ENCODE measurements at regions not wholly inside any gene's neighbourhood (a gene's known extent, or its start where the extent isn't known, plus 50 kb on each side); places are given as distances from the start of the nearest gene placed in this dataset.

DNA sequence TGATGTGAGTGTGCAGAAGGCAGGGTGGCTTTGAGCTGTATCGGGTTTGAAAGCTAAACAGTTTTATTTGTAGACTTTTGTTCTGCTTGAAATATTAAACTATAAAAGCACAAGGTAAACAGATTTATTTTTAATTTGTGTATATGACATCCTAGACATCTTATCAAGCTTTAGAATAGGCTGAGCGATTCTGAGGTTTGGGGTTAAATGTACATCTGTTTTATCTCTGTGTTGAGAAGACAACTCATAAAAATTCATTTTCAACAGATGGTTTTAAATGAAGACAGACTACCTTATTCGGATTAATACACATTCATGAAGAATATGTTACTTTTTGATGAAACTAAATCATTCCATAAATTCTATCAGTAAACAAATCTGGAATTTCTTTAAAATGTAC lies 368.8 kb downstream of the RPRM start:
- WGBS = 91% methylated on average over 3 of the region's 3 CpGs
- Histone ChIP-seq H3K4me1 (ENCODE audit: control insufficient read depth in 2 of 2, insufficient read depth in 2 of 2, low read length in 2 of 2) (no peaks in the 10 kb centered on the region), H3K4me3 (ENCODE audit: low read length in 2 of 2) (no peak overlapping the region), H3K36me3 (ENCODE audit: control insufficient read depth in 2 of 2, insufficient read depth in 2 of 2, low read length in 1 of 2) (no peaks in the 10 kb centered on the region), H3K9me3 (ENCODE audit: control insufficient read depth in 2 of 2, insufficient read depth in 1 of 2, low read length in 1 of 2) (no peaks in the 10 kb centered on the region), H3K27me3 (ENCODE audit: control insufficient read depth in 2 of 2, insufficient read depth in 1 of 2, low read length in 1 of 2) (no peaks in the 10 kb centered on the region), H3K27ac (ENCODE audit: low read depth in 1 of 2, low read length in 1 of 2) (no peak overlapping the region)
- DNase-seq (ENCODE audit: low read depth in 6 of 9, low spot score in 9 of 9) = no peak

DNA sequence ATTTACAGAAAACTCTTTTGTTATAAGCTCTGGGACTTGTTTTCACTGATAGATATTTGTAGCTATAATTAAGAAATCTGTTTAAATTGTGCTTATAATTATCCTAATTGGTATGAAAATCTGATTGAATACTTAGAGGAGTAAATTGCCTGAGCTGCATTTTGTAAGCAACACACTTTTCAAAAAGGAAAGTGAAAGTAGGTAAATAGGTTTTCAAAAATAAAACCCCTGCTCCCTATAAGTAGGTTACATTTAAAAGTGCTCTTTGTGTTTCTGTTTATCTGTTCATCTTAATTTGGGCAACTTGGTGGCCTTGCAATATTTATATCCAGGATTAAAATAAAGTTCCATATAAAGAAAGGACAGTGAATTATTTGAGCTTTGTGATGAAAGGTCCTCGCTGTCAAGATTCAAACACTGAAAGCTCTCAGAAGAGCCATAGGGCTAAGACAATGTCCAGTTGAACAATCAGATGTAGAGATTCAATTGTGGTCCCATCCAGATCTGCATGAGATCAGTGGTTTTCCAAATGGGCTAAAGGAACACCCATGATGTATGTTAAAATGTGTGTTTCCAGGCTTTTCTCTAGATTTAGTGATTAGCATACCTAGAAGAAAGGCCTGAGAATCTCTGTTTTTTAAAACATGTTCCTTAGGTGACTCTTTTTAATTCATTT lies 371.6 kb downstream of the RPRM start:
- Histone ChIP-seq H3K4me3 (ENCODE audit: low read length in 2 of 2) (no peak overlapping the region), H3K27ac (ENCODE audit: low read depth in 1 of 2, low read length in 1 of 2) (no peak overlapping the region), H3K27me3 (ENCODE audit: control insufficient read depth in 2 of 2, insufficient read depth in 1 of 2, low read length in 1 of 2) (no peaks in the 10 kb centered on the region), H3K9me3 (ENCODE audit: control insufficient read depth in 2 of 2, insufficient read depth in 1 of 2, low read length in 1 of 2) (no peaks in the 10 kb centered on the region), H3K36me3 (ENCODE audit: control insufficient read depth in 2 of 2, insufficient read depth in 2 of 2, low read length in 1 of 2) (no peaks in the 10 kb centered on the region), H3K4me1 (ENCODE audit: control insufficient read depth in 2 of 2, insufficient read depth in 2 of 2, low read length in 2 of 2) (no peaks in the 10 kb centered on the region)
- 88% methylated on average over 1 of the region's 1 CpG for WGBS
- no peak for DNase-seq (ENCODE audit: low read depth in 6 of 9, low spot score in 9 of 9)

DNA sequence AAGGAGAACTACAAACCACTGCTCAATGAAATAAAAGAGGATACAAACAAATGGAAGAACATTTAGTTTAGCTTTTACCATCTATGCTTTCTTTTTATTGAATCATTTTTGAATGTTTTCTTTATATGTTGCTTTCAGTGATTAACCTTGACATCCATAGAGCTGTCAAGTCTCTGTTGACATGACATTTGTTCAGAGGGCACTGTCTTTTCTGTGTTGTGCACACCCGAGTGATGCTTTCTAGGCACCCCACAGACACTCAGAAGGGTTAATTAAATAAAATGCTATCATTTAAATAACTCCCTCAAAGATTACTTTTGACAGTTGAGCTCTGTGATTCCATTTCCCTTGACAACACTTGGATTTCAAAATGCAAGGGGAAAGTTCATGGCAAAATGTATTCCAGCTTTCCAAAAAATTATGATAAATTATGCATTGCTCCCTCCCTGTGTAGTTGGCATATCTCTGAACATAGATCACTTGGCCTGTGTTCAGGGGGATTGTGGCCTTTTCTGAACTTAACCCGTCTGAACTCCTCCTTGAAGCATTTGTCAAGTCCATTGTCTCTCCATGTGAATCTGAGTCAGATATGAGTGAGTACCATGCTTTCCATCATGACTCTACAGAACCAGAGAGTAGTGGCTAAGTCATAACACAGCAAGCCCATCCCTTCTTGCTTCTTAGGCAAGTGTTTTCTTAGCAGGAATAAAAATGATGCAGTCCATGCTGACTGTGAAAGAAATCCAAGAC lies 372.6 kb downstream of the RPRM start:
- H3K27me3 ChIP-seq (ENCODE audit: control insufficient read depth in 2 of 2, insufficient read depth in 1 of 2, low read length in 1 of 2) = no peaks in the 10 kb centered on the region
- no peaks in the 10 kb centered on the region for H3K36me3 ChIP-seq (ENCODE audit: control insufficient read depth in 2 of 2, insufficient read depth in 2 of 2, low read length in 1 of 2)
- H3K4me1 ChIP-seq (ENCODE audit: control insufficient read depth in 2 of 2, insufficient read depth in 2 of 2, low read length in 2 of 2) = no peaks in the 10 kb centered on the region
- no peak for DNase-seq (ENCODE audit: low read depth in 6 of 9, low spot score in 9 of 9)
- H3K27ac ChIP-seq (ENCODE audit: low read depth in 1 of 2, low read length in 1 of 2) = no peak overlapping the region
- H3K9me3 ChIP-seq (ENCODE audit: control insufficient read depth in 2 of 2, insufficient read depth in 1 of 2, low read length in 1 of 2) = no peaks in the 10 kb centered on the region
- 88% methylated on average over 2 of the region's 2 CpGs for WGBS
- H3K4me3 ChIP-seq (ENCODE audit: low read length in 2 of 2) = no peak overlapping the region

DNA sequence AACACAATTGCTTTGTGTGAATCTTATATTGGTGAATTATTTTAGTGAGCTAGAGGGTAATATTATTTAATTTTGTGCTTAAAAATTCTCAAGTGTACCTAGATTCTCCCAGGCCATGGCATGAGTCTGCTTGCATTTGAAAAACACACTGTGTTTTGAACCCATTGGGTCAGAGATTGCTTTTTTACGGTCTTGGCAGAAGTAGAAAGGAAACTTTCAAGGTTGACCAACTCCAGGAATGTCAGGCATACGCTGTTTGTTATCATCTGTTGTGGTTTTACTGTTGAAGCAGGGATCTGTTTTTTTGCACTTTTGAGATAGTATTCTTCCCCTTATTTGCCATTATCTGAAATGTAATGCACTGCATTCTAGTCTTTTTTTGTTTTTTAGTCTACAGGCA lies 377.4 kb downstream of the RPRM start:
- DNase-seq (ENCODE audit: low read depth in 6 of 9, low spot score in 9 of 9) = no peak
- Histone ChIP-seq H3K27ac (ENCODE audit: low read depth in 1 of 2, low read length in 1 of 2) (no peak overlapping the region), H3K36me3 (ENCODE audit: control insufficient read depth in 2 of 2, insufficient read depth in 2 of 2, low read length in 1 of 2) (no peaks in the 10 kb centered on the region), H3K4me3 (ENCODE audit: low read length in 2 of 2) (no peak overlapping the region), H3K27me3 (ENCODE audit: control insufficient read depth in 2 of 2, insufficient read depth in 1 of 2, low read length in 1 of 2) (no peaks in the 10 kb centered on the region), H3K4me1 (ENCODE audit: control insufficient read depth in 2 of 2, insufficient read depth in 2 of 2, low read length in 2 of 2) (no peaks in the 10 kb centered on the region), H3K9me3 (ENCODE audit: control insufficient read depth in 2 of 2, insufficient read depth in 1 of 2, low read length in 1 of 2) (no peaks in the 10 kb centered on the region)
- WGBS = 26% methylated on average over 2 of the region's 2 CpGs

DNA sequence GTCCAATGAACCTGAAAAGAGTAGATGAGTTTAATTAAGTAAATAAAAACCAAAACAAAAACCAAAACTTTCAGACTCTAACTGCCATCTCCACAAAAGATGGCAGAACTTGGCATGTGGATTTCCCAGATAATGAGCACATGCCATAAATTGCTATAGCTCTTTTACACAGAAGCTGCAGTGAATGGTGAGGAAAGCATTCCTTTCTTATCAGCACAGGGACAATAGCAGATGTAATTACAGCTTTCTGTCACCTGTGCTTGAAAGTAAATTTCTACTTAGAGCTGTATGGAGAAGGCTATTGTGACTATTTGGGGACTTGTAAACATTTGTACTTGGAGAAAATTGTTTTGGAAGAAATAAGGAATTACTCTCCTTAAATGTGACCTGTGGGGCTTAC lies 378.4 kb downstream of the RPRM start:
- Histone ChIP-seq H3K27me3 (ENCODE audit: control insufficient read depth in 2 of 2, insufficient read depth in 1 of 2, low read length in 1 of 2) (no peaks in the 10 kb centered on the region), H3K27ac (ENCODE audit: low read depth in 1 of 2, low read length in 1 of 2) (no peak overlapping the region), H3K4me1 (ENCODE audit: control insufficient read depth in 2 of 2, insufficient read depth in 2 of 2, low read length in 2 of 2) (no peaks in the 10 kb centered on the region), H3K9me3 (ENCODE audit: control insufficient read depth in 2 of 2, insufficient read depth in 1 of 2, low read length in 1 of 2) (no peaks in the 10 kb centered on the region), H3K4me3 (ENCODE audit: low read length in 2 of 2) (no peak overlapping the region), H3K36me3 (ENCODE audit: control insufficient read depth in 2 of 2, insufficient read depth in 2 of 2, low read length in 1 of 2) (no peaks in the 10 kb centered on the region)
- no peak for DNase-seq (ENCODE audit: low read depth in 6 of 9, low spot score in 9 of 9)

DNA sequence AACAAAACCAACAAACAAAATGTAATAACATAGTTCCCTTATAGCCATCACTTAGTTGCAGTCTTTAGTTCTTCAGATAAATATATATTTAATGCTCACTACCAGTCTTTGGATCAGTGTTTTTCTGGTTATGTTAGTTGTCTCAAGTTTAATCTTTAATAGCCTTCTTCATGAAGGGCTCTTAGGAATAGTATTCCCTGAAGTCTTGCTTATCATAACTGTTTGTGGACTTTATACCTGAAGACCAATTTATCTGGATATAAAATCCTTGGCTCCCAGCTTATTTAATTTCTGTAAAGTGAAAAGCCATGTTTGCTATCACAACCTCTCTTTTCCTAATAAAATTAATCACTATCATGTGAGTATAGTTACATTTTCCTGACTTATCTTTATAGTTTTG lies 379.7 kb downstream of the ARL6IP6 start:
- H3K4me3 ChIP-seq (ENCODE audit: low read length in 2 of 2) = no peak overlapping the region
- no peaks in the 10 kb centered on the region for H3K4me1 ChIP-seq (ENCODE audit: control insufficient read depth in 2 of 2, insufficient read depth in 2 of 2, low read length in 2 of 2)
- no peak overlapping the region for H3K27ac ChIP-seq (ENCODE audit: low read depth in 1 of 2, low read length in 1 of 2)
- H3K36me3 ChIP-seq (ENCODE audit: control insufficient read depth in 2 of 2, insufficient read depth in 2 of 2, low read length in 1 of 2) = no peaks in the 10 kb centered on the region
- H3K27me3 ChIP-seq (ENCODE audit: control insufficient read depth in 2 of 2, insufficient read depth in 1 of 2, low read length in 1 of 2) = no peaks in the 10 kb centered on the region
- H3K9me3 ChIP-seq (ENCODE audit: control insufficient read depth in 2 of 2, insufficient read depth in 1 of 2, low read length in 1 of 2) = no peaks in the 10 kb centered on the region
- DNase-seq (ENCODE audit: low read depth in 6 of 9, low spot score in 9 of 9) = no peak

DNA sequence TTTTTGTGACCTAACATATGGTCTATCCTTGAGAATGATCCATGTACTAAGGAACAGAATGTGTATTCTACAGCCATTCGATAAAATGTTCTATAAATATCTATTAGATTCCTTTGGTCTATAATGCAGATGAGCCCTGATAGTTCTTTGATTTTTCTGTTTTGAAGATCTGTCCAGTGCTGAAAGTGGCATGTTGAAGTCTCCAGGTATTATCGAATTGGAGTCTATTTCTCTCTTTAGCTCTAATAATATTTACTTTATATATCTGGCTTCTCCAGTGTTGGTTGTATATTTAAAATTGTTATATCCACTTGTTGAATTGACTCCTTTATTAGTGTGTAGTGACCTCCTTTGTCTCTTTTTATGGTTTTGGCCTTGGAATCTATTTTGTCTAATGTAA lies 377.9 kb downstream of the ARL6IP6 start:
- H3K4me3 ChIP-seq (ENCODE audit: low read length in 2 of 2) = no peak overlapping the region
- H3K36me3 ChIP-seq (ENCODE audit: control insufficient read depth in 2 of 2, insufficient read depth in 2 of 2, low read length in 1 of 2) = no peaks in the 10 kb centered on the region
- no peaks in the 10 kb centered on the region for H3K27me3 ChIP-seq (ENCODE audit: control insufficient read depth in 2 of 2, insufficient read depth in 1 of 2, low read length in 1 of 2)
- H3K9me3 ChIP-seq (ENCODE audit: control insufficient read depth in 2 of 2, insufficient read depth in 1 of 2, low read length in 1 of 2) = no peaks in the 10 kb centered on the region
- H3K27ac ChIP-seq (ENCODE audit: low read depth in 1 of 2, low read length in 1 of 2) = no peak overlapping the region
- WGBS = 97% methylated on average over 2 of the region's 2 CpGs
- DNase-seq (ENCODE audit: low read depth in 6 of 9, low spot score in 9 of 9) = no peak
- H3K4me1 ChIP-seq (ENCODE audit: control insufficient read depth in 2 of 2, insufficient read depth in 2 of 2, low read length in 2 of 2) = no peaks in the 10 kb centered on the region

DNA sequence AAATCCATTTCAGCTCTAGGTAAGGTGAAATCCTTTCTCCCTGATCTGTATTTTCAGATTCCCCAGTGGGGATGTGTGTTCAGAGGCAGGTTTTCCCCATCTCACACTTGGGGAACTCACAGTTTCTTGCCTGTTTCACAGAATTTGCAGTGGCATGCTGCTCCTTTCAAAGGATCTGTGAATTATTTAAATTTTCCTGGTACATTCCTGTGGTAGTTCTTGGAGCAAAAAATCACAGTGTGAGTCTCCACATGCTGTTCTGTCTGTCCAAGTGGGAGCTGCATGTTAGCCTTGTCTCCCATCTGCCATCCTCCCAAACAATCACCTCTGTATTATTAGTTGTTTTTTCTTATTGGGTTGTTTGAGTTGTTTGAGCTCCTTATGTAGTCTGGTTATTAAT lies 372.9 kb downstream of the ARL6IP6 start:
- Histone ChIP-seq H3K36me3 (ENCODE audit: control insufficient read depth in 2 of 2, insufficient read depth in 2 of 2, low read length in 1 of 2) (no peaks in the 10 kb centered on the region), H3K4me1 (ENCODE audit: control insufficient read depth in 2 of 2, insufficient read depth in 2 of 2, low read length in 2 of 2) (no peaks in the 10 kb centered on the region), H3K27me3 (ENCODE audit: control insufficient read depth in 2 of 2, insufficient read depth in 1 of 2, low read length in 1 of 2) (no peaks in the 10 kb centered on the region), H3K27ac (ENCODE audit: low read depth in 1 of 2, low read length in 1 of 2) (no peak overlapping the region), H3K4me3 (ENCODE audit: low read length in 2 of 2) (no peak overlapping the region), H3K9me3 (ENCODE audit: control insufficient read depth in 2 of 2, insufficient read depth in 1 of 2, low read length in 1 of 2) (peaks cover 0 to 7% of the 10 kb centered on the region in 2 donors)
- DNase-seq (ENCODE audit: low read depth in 6 of 9, low spot score in 9 of 9) = no peak

DNA sequence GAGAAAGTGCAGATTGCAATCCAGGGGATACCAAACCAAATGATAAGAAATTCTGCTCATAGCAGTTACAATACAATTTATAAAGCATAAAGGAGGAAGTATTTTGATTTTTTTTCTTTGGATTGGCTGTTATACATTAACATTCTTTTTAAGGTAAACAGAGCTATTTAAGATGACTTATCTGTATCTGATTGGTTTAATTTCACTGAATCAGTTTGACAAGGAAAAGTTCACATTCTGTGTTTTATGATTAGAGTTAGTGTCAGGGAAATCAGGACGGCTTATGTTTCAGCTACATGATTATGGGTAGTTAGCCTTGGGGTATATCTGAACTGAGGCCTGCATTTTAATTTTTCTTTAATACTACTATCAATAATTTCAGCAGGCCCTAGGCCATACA lies 360.9 kb downstream of the ARL6IP6 start:
- no peaks in the 10 kb centered on the region for H3K4me1 ChIP-seq (ENCODE audit: control insufficient read depth in 2 of 2, insufficient read depth in 2 of 2, low read length in 2 of 2)
- 99% methylated on average over 1 of the region's 1 CpG for WGBS
- no peaks in the 10 kb centered on the region for H3K36me3 ChIP-seq (ENCODE audit: control insufficient read depth in 2 of 2, insufficient read depth in 2 of 2, low read length in 1 of 2)
- no peak for DNase-seq (ENCODE audit: low read depth in 6 of 9, low spot score in 9 of 9)
- no peak overlapping the region for H3K4me3 ChIP-seq (ENCODE audit: low read length in 2 of 2)
- H3K27me3 ChIP-seq (ENCODE audit: control insufficient read depth in 2 of 2, insufficient read depth in 1 of 2, low read length in 1 of 2) = no peaks in the 10 kb centered on the region
- no peaks in the 10 kb centered on the region for H3K9me3 ChIP-seq (ENCODE audit: control insufficient read depth in 2 of 2, insufficient read depth in 1 of 2, low read length in 1 of 2)
- H3K27ac ChIP-seq (ENCODE audit: low read depth in 1 of 2, low read length in 1 of 2) = no peak overlapping the region
